Endodermal cell (in vitro differentiated cells): ENCODE measurements at regions not wholly inside any gene's neighbourhood (a gene's known extent, or its start where the extent isn't known, plus 50 kb on each side); places are given as distances from the start of the nearest gene placed in this dataset.

Experiments used
- DNase-seq: peaks from one replicate; pipeline ENCODE4 v3.0.0-alpha.2; 2017
- H3K27ac ChIP-seq: 2 replicates; pipeline ENCODE4 v1.5.1; 2013; ENCODE audit warnings: mild to moderate bottlenecking, low read depth, low read length, moderate library complexity
- H3K27me3 ChIP-seq: 2 replicates; pipeline ENCODE4 v1.6.1; 2013; ENCODE audit warnings: mild to moderate bottlenecking, low read length, moderate library complexity; ENCODE audit not compliant: insufficient read depth, control insufficient read depth, poor library complexity, severe bottlenecking
- H3K36me3 ChIP-seq: 2 replicates; pipeline ENCODE4 v1.7.0; 2013; ENCODE audit warnings: mild to moderate bottlenecking, low read length, moderate library complexity; ENCODE audit not compliant: control insufficient read depth, insufficient read depth
- H3K4me1 ChIP-seq: one replicate; pipeline ENCODE4 v1.7.0; 2013; ENCODE audit warnings: low read length; ENCODE audit not compliant: control insufficient read depth, insufficient read depth
- H3K4me3 ChIP-seq: 2 replicates; pipeline ENCODE4 v1.5.1; 2013; ENCODE audit warnings: mild to moderate bottlenecking, low read length, moderate library complexity
- H3K9ac ChIP-seq: 2 replicates; pipeline ENCODE4 v1.6.1; 2013; ENCODE audit warnings: mild to moderate bottlenecking, low read length, moderate library complexity; ENCODE audit not compliant: poor library complexity, severe bottlenecking; ENCODE audit errors: extremely low read depth
- H3K9me3 ChIP-seq: 2 replicates; pipeline ENCODE4 v1.6.1; 2013; ENCODE audit warnings: mild to moderate bottlenecking, low read length, moderate library complexity; ENCODE audit not compliant: control insufficient read depth
- H3K27ac Mint-ChIP-seq: 2 replicates; pipeline ENCODE4 v1.8.0; 2020; ENCODE audit warnings: mixed read lengths
- H3K27me3 Mint-ChIP-seq: 2 replicates; pipeline ENCODE4 v1.8.0; 2021; ENCODE audit warnings: mild to moderate bottlenecking, mixed read lengths; ENCODE audit not compliant: insufficient read depth
- H3K36me3 Mint-ChIP-seq: 2 replicates; pipeline ENCODE4 v1.8.0; 2020; ENCODE audit warnings: low read depth, mixed read lengths
- H3K4me1 Mint-ChIP-seq: 2 replicates; pipeline ENCODE4 v1.8.0; 2020; ENCODE audit warnings: mixed read lengths
- H3K4me3 Mint-ChIP-seq: 2 replicates; pipeline ENCODE4 v1.8.0; 2020; ENCODE audit warnings: mild to moderate bottlenecking, moderate library complexity, mixed read lengths
- H3K9me3 Mint-ChIP-seq: 2 replicates; pipeline ENCODE4 v1.8.0; 2020; ENCODE audit warnings: mild to moderate bottlenecking, mixed read lengths
- WGBS, 2 experiments: methylation state at CpG; one replicate each; pipeline versions ENCODE4 v1.1.5 to v1.1.7; 2013; ENCODE audit warnings: missing lambda C conversion rate in 2 of 2, mixed read lengths in 1 of 2; ENCODE audit not compliant: insufficient coverage in 1 of 2, insufficient read length in 1 of 2; 5-methylcytosine and 5-hydroxymethylcytosine counted together
- TF ChIP-seq, protein P1 (sequence below): fragments of 200-600 bp; sonication (generic); conservative IDR thresholded peaks from 2 replicates; pipeline ENCODE4 v1.5.0; 2021; ENCODE audit warnings: antibody characterized with exemption, mild to moderate bottlenecking

DNA sequence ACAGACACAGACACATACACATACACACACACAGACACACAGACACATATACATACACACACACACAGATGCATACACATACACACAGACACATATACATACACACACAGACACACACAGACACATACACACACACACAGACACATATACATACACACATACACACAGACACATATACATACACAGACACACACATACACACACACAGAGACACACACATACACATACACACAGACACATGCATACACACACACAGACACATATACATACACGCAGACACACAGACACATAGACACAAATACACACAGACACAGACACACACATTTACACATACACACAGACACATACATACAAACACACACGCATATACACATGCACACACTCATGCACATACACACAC lies 81.5 kb upstream of the ARL4C start:
- no peak for DNase-seq
- peaks cover 14% of the 10 kb centered on the region for H3K4me1 Mint-ChIP-seq
- 93 to 96% methylated on average over 2 of the region's 2 CpGs for WGBS, 2 experiments

DNA sequence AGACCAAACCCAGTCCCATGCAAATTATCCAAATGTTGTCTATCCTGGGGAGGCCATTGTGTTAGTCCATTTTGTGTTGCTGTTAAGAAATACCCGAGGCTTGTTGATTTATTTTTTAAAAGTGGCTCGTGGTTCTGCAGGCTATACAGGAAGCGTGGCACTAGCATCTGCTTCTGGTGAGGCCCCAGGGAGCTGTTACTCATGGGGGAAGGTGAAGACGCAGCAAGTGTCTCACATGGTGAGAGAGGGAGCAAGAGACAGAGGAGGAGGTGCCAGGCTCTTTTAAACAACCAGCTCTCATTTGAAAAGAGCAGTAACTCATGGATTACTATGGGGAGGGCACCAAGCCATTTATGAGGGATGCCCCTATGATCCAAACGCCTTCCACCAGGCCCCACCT lies 80.3 kb upstream of the ARL4C start:
- no peak for DNase-seq
- no peak overlapping the region for H3K9ac ChIP-seq
- no peaks in the 10 kb centered on the region for H3K36me3 Mint-ChIP-seq
- no peak overlapping the region for H3K4me3 Mint-ChIP-seq
- TF ChIP-seq, protein P1, sequence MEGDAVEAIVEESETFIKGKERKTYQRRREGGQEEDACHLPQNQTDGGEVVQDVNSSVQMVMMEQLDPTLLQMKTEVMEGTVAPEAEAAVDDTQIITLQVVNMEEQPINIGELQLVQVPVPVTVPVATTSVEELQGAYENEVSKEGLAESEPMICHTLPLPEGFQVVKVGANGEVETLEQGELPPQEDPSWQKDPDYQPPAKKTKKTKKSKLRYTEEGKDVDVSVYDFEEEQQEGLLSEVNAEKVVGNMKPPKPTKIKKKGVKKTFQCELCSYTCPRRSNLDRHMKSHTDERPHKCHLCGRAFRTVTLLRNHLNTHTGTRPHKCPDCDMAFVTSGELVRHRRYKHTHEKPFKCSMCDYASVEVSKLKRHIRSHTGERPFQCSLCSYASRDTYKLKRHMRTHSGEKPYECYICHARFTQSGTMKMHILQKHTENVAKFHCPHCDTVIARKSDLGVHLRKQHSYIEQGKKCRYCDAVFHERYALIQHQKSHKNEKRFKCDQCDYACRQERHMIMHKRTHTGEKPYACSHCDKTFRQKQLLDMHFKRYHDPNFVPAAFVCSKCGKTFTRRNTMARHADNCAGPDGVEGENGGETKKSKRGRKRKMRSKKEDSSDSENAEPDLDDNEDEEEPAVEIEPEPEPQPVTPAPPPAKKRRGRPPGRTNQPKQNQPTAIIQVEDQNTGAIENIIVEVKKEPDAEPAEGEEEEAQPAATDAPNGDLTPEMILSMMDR = no peak
- H3K27ac Mint-ChIP-seq = peak overlapping the region; percentile 26
- WGBS, 2 experiments = 56 to 60% methylated on average over 2 to 5 of the region's 5 CpGs
- H3K9me3 Mint-ChIP-seq = no peaks in the 10 kb centered on the region
- H3K27me3 ChIP-seq = no peaks in the 10 kb centered on the region
- no peaks in the 10 kb centered on the region for H3K9me3 ChIP-seq
- H3K4me1 ChIP-seq = peaks cover 2% of the 10 kb centered on the region
- no peak overlapping the region for H3K27ac ChIP-seq
- H3K27me3 Mint-ChIP-seq = peaks cover under 1% of the 10 kb centered on the region
- no peaks in the 10 kb centered on the region for H3K36me3 ChIP-seq
- peaks cover 14% of the 10 kb centered on the region for H3K4me1 Mint-ChIP-seq
- H3K4me3 ChIP-seq = no peak overlapping the region

More for the DNA sequence above, 81.5 kb upstream of the ARL4C start:
- Mint-ChIP-seq H3K27me3 (peaks cover 2% of the 10 kb centered on the region), H3K27ac (no peak overlapping the region), H3K9me3 (no peaks in the 10 kb centered on the region), H3K36me3 (no peaks in the 10 kb centered on the region), H3K4me3 (no peak overlapping the region)
- Histone ChIP-seq H3K27ac (no peak overlapping the region), H3K36me3 (no peaks in the 10 kb centered on the region), H3K4me1 (peaks cover 2% of the 10 kb centered on the region), H3K27me3 (no peaks in the 10 kb centered on the region), H3K9ac (no peak overlapping the region), H3K4me3 (no peak overlapping the region), H3K9me3 (no peaks in the 10 kb centered on the region)
- TF ChIP-seq, protein P1 = no peak

DNA sequence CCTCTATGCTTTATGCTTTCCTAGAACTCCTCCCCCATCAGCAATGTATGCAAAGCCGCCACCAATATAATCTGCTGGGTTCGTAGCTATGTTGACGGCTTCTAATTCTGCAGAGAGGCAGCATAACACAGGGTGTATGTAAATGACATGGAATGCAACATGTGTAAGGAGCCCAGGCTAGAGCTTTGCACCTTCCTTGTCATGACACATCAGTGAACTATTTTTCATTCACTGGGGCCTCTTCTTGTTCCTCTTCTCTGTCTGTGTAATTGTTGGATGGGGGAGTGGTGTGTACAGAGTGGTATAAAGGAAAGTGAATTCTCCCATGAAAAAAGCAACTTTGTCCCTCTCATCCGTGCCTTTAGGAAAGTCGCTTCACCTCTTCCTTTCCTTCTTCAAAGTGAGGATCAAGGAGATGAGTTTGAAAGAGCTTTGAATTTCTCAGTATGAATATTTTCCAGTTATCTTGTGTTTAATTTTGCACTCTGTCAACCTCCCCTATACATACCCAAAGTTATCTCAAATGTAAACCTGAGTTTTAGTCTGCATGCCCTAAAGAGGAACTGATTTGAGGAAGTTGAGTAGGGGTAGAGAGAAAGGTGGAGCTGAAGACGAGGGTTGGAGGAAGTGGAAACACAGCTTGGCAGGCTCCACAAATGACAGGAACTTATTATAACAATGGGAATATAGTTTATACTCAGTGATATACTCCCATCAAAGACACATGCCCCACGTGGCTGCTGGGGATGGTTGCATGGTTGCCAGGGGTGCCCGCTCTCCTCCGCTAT lies 74.9 kb upstream of the ARL4C start:
- H3K4me1 ChIP-seq = peaks cover 2% of the 10 kb centered on the region
- H3K27me3 ChIP-seq = no peaks in the 10 kb centered on the region
- Mint-ChIP-seq H3K27ac (no peak overlapping the region), H3K4me1 (peaks cover 8% of the 10 kb centered on the region), H3K9me3 (no peaks in the 10 kb centered on the region), H3K4me3 (no peak overlapping the region), H3K36me3 (no peaks in the 10 kb centered on the region), H3K27me3 (no peaks in the 10 kb centered on the region)
- TF ChIP-seq, protein P1 = no peak
- H3K9me3 ChIP-seq = no peaks in the 10 kb centered on the region
- no peak overlapping the region for H3K4me3 ChIP-seq
- WGBS, 2 experiments = 87 to 93% methylated on average over 3 to 9 of the region's 9 CpGs
- H3K9ac ChIP-seq = no peak overlapping the region
- no peak overlapping the region for H3K27ac ChIP-seq
- no peaks in the 10 kb centered on the region for H3K36me3 ChIP-seq
- DNase-seq = no peak
